Nephron (organoid): ENCODE measurements at regions not wholly inside any gene's neighbourhood (a gene's known extent, or its start where the extent isn't known, plus 50 kb on each side); places are given as distances from the start of the nearest gene placed in this dataset.

Experiments
- H3K27ac Mint-ChIP-seq, 3 experiments: 2 replicates each; pipeline ENCODE4 v1.8.0; 2020; ENCODE audit warnings: mixed read lengths in 3 of 3, mild to moderate bottlenecking in 2 of 3, moderate library complexity in 1 of 3
- H3K27me3 Mint-ChIP-seq: 2 replicates; pipeline ENCODE4 v1.8.0; 2021; ENCODE audit warnings: low read depth, mild to moderate bottlenecking, moderate library complexity, mixed read lengths
- H3K36me3 Mint-ChIP-seq: 2 replicates; pipeline ENCODE4 v1.8.0; 2020; ENCODE audit warnings: low read depth, mixed read lengths
- H3K4me1 Mint-ChIP-seq: 2 replicates; pipeline ENCODE4 v1.8.0; 2020; ENCODE audit warnings: mixed read lengths
- H3K4me3 Mint-ChIP-seq, 3 experiments: 2 replicates each; pipeline ENCODE4 v1.8.0; 2020; ENCODE audit warnings: mild to moderate bottlenecking in 3 of 3, mixed read lengths in 3 of 3, moderate library complexity in 2 of 3
- H3K9me3 Mint-ChIP-seq: 2 replicates; pipeline ENCODE4 v1.8.0; 2020; ENCODE audit warnings: mixed read lengths
- TF ChIP-seq, protein P1 (sequence below), 3 experiments: fragments of 200-600 bp; sonication (generic); IDR thresholded peaks; one replicate each; pipeline ENCODE4 v1.5.0; 2021; ENCODE audit warnings: antibody characterized with exemption in 3 of 3; ENCODE audit not compliant: unreplicated experiment in 3 of 3

- peaks cover 27% of the 10 kb centered on the region for H3K4me1 Mint-ChIP-seq
- H3K27ac Mint-ChIP-seq, result peak overlapping the region in 2 of 3 experiments; percentile 10 to 40
- H3K36me3 Mint-ChIP-seq, result no peaks in the 10 kb centered on the region
- TF ChIP-seq, protein P1, sequence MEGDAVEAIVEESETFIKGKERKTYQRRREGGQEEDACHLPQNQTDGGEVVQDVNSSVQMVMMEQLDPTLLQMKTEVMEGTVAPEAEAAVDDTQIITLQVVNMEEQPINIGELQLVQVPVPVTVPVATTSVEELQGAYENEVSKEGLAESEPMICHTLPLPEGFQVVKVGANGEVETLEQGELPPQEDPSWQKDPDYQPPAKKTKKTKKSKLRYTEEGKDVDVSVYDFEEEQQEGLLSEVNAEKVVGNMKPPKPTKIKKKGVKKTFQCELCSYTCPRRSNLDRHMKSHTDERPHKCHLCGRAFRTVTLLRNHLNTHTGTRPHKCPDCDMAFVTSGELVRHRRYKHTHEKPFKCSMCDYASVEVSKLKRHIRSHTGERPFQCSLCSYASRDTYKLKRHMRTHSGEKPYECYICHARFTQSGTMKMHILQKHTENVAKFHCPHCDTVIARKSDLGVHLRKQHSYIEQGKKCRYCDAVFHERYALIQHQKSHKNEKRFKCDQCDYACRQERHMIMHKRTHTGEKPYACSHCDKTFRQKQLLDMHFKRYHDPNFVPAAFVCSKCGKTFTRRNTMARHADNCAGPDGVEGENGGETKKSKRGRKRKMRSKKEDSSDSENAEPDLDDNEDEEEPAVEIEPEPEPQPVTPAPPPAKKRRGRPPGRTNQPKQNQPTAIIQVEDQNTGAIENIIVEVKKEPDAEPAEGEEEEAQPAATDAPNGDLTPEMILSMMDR (IDR thresholded peaks at IDR 0.05; ENCODE audit: unreplicated experiment in 3 of 3), result no peak
- H3K9me3 Mint-ChIP-seq, result no peaks in the 10 kb centered on the region
- no peaks in the 10 kb centered on the region for H3K27me3 Mint-ChIP-seq
- no peak overlapping the region for H3K4me3 Mint-ChIP-seq
Measured at GRCh38 chr15:94075349-94075748, 156.0 kb upstream of the MCTP2 start.

DNA sequence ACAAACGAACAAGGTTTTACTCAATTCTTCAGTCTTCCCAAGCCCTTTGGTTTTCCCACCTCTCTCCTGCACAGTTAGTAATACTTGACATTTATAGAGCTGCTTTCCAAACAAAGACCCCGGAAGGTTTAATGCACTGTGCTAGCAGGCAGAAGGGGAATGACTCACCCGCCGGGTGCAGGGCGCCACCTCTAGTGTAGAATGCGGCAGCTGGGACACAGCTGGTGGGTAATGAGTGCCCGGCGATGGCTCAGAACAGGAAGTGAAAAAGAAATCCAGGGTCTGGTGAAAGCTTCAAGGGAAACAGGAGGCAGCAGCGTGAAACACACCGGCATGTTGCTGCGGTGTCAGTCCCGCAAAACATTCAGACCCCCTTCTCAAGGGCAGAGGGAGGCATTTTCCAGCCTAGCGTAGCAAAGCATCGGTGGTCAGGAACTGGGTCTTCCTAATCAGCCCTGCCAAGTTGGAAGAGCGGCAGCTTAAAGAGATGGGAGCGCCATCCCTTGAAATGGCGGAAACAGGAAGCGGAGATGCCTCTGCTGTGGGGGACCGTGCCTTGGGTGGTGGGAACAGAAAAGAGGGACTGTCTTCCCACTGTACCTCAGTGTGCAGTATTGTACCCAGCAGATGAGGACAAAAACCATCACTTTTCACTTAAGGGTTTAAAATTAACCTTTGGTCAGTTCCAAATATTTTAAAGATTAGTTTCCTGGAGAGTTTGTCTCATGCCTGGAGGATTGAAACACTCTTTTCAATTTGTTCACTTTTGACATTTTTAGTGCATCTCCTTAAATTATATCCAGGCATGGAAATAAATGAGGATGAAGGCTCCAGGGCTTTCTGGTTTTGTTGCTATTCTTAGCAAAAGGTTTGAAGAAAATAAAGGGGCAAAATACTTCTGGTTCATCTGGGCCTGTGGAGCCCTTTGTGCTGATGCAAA, 160.7 kb upstream of the MCTP2 start:
- peak overlapping the region; percentile 47 to 81 (median 54) for H3K27ac Mint-ChIP-seq
- peaks cover 32% of the 10 kb centered on the region for H3K9me3 Mint-ChIP-seq
- no peaks in the 10 kb centered on the region for H3K36me3 Mint-ChIP-seq
- peak overlapping the region in 1 of 3 experiments; percentile 47 for H3K4me3 Mint-ChIP-seq
- TF ChIP-seq, protein P1 (IDR thresholded peaks at IDR 0.05; ENCODE audit: unreplicated experiment in 3 of 3), result no peak
- H3K27me3 Mint-ChIP-seq, result no peaks in the 10 kb centered on the region
- peaks cover 26% of the 10 kb centered on the region for H3K4me1 Mint-ChIP-seq

DNA sequence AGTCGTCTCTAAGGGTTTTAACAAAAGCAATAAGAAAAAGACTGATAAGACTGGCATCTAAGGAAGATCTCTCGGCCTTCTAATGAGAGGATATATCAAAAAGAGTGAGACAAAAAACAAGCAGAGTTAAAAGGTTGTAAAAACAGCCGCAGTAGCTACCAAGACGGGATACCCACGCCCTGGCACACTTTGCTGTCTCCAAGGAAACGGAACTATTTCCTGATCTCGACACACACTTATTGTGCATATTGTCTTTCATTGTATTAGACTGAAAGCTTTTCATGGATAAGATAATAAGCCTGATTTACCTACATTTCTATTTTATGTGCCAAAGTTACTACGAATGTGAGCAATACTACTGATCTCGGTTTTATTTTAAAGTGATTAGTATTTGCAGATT, 161.5 kb upstream of the MCTP2 start:
- H3K4me1 Mint-ChIP-seq, result peaks cover 18% of the 10 kb centered on the region

DNA sequence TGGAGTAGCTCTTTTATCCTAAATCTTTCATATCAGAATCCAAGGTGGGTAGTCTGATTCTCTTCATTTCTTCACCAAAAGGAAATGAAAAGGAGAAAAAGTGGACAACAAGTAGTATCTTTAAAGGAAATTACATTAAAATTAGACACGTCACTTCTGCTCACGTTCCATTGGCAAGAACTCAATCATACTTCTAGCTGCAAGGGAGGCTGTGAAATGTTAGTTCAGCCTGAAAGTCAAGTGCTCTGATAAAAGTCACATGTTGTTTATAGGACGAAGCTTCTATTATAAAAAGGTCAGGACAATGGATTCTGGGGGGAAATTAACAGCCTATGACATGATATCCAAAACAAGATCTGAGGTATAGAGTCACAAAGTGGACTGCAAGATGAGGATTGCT, 164.6 kb upstream of the MCTP2 start:
- Mint-ChIP-seq H3K27ac (no peak overlapping the region), H3K9me3 (peaks cover 38% of the 10 kb centered on the region), H3K4me3 (no peak overlapping the region), H3K4me1 (peaks cover 17% of the 10 kb centered on the region), H3K27me3 (no peaks in the 10 kb centered on the region), H3K36me3 (peaks cover 3% of the 10 kb centered on the region)
- TF ChIP-seq, protein P1 (IDR thresholded peaks at IDR 0.05; ENCODE audit: unreplicated experiment in 3 of 3), result no peak

More for the DNA sequence above, 161.5 kb upstream of the MCTP2 start:
- H3K27me3 Mint-ChIP-seq, result no peaks in the 10 kb centered on the region
- peaks cover 3% of the 10 kb centered on the region for H3K36me3 Mint-ChIP-seq
- peaks cover 38% of the 10 kb centered on the region for H3K9me3 Mint-ChIP-seq
- TF ChIP-seq, protein P1 (IDR thresholded peaks at IDR 0.05; ENCODE audit: unreplicated experiment in 3 of 3), result no peak
- no peak overlapping the region for H3K4me3 Mint-ChIP-seq
- peak overlapping the region in 1 of 3 experiments; percentile 78 for H3K27ac Mint-ChIP-seq

- H3K27me3 Mint-ChIP-seq, result no peaks in the 10 kb centered on the region
- H3K9me3 Mint-ChIP-seq, result peaks cover 38% of the 10 kb centered on the region
- H3K27ac Mint-ChIP-seq, result no peak overlapping the region
- no peak overlapping the region for H3K4me3 Mint-ChIP-seq
- peaks cover 3% of the 10 kb centered on the region for H3K36me3 Mint-ChIP-seq
- TF ChIP-seq, protein P1 (IDR thresholded peaks at IDR 0.05; ENCODE audit: unreplicated experiment in 3 of 3), result no peak
- H3K4me1 Mint-ChIP-seq, result peaks cover 12% of the 10 kb centered on the region
Measured at GRCh38 chr15:94066046-94066445, 165.3 kb upstream of the MCTP2 start.
